IMR-90 (cell line): ENCODE measurements at regions not wholly inside any gene's neighbourhood (a gene's known extent, or its start where the extent isn't known, plus 50 kb on each side); places are given as distances from the start of the nearest gene placed in this dataset.
"Not testable (repeated sequence)": the region's sequence is repeated elsewhere in the genome, so short reads cannot be mapped to it uniquely, and the experiment has no call there.

ENCODE experiments used
- ATAC-seq: fragments of 200-7000 bp; cut with Tn5 transposase; 2 replicates; pipeline ENCODE4 v1.9.1; 2020; ENCODE audit warnings: low read depth, mild to moderate bottlenecking, moderate library complexity
- BruUV-seq: library from RNA; stranded (reverse); fragments of 400-500 nt; replicated peaks from 2 replicates; lab custom pipeline; 2021; lab: Mats Ljungman, UMichigan
- CTCF ChIA-PET: fragments of 300-600 bp; formaldehyde crosslinking; extraction: SDS; loops from one replicate; lab custom pipeline; 2021; ENCODE audit warnings: antibody characterized with exemption; lab: Yijun Ruan, JAX
- POLR2A ChIA-PET: fragments of 300-600 bp; sonication (Branson Sonifier 250); formaldehyde crosslinking; loops from one replicate; lab custom pipeline; 2022; ENCODE audit warnings: antibody characterized with exemption; ENCODE audit not compliant: unreplicated experiment; lab: Charles Lee
- DNase-seq: peaks from one replicate; pipeline ENCODE4 v3.0.0; 2013
- H2AFZ ChIP-seq: replicated peaks from 2 replicates; pipeline ENCODE3; 2013; ENCODE audit warnings: low read length, mild to moderate bottlenecking; ENCODE audit not compliant: poor library complexity
- H2AK5ac ChIP-seq: 2 replicates; pipeline ENCODE4 v1.6.1; 2013; ENCODE audit warnings: low read depth, low read length, inconsistent platforms
- H2AK9ac ChIP-seq: replicated peaks from 2 replicates; pipeline ENCODE3; 2013; ENCODE audit warnings: mild to moderate bottlenecking, low read depth, low read length, moderate library complexity; ENCODE audit not compliant: poor library complexity
- H2BK120ac ChIP-seq: 2 replicates; pipeline ENCODE4 v1.6.1; 2013; ENCODE audit warnings: low read depth, low read length, inconsistent platforms
- H2BK15ac ChIP-seq: 3 replicates; pipeline ENCODE4 v1.6.1; 2013; ENCODE audit warnings: low read depth, low read length, inconsistent platforms
- H2BK20ac ChIP-seq: 2 replicates; pipeline ENCODE4 v1.6.1; 2013; ENCODE audit warnings: low read depth, mild to moderate bottlenecking, inconsistent platforms, low read length, moderate library complexity
- H2BK5ac ChIP-seq: 2 replicates; pipeline ENCODE4 v1.6.1; 2013; ENCODE audit warnings: mild to moderate bottlenecking, low read depth, low read length, inconsistent platforms; ENCODE audit not compliant: poor library complexity, severe bottlenecking
- H3K14ac ChIP-seq: replicated peaks from 2 replicates; pipeline ENCODE4 v1.6.1; 2013; ENCODE audit warnings: low read depth, low read length, inconsistent platforms
- H3K18ac ChIP-seq: 2 replicates; pipeline ENCODE4 v1.6.1; 2013; ENCODE audit warnings: low read depth, low read length, control low read depth
- H3K23ac ChIP-seq: 2 replicates; pipeline ENCODE4 v1.6.1; 2013; ENCODE audit warnings: low read depth, low read length, inconsistent platforms
- H3K27ac ChIP-seq: 2 replicates; pipeline ENCODE4 v1.5.1; 2013; ENCODE audit warnings: mild to moderate bottlenecking, control low read depth, low read length; ENCODE audit not compliant: insufficient read depth
- H3K27me3 ChIP-seq: 2 replicates; pipeline ENCODE4 v1.6.1; 2013; ENCODE audit warnings: low read length; ENCODE audit not compliant: control insufficient read depth, insufficient read depth
- H3K36me3 ChIP-seq: 2 replicates; pipeline ENCODE4 v1.6.1; 2013; ENCODE audit warnings: low read length, mixed read lengths; ENCODE audit not compliant: control insufficient read depth, insufficient read depth
- H3K4ac ChIP-seq: 2 replicates; pipeline ENCODE4 v1.6.1; 2013; ENCODE audit warnings: low read depth, low read length, inconsistent platforms
- H3K4me1 ChIP-seq: 2 replicates; pipeline ENCODE4 v1.6.1; 2013; ENCODE audit warnings: low read length, mixed read lengths; ENCODE audit not compliant: control insufficient read depth, insufficient read depth
- H3K4me2 ChIP-seq: 2 replicates; pipeline ENCODE4 v1.6.1; 2013; ENCODE audit warnings: low read depth, mild to moderate bottlenecking, control low read depth, low read length, moderate library complexity
- H3K4me3 ChIP-seq: 2 replicates; pipeline ENCODE4 v1.5.1; 2013; ENCODE audit warnings: low read depth, mild to moderate bottlenecking, control low read depth, low read length, moderate library complexity; ENCODE audit not compliant: insufficient read depth
- H3K56ac ChIP-seq: 2 replicates; pipeline ENCODE4 v1.6.1; 2013; ENCODE audit warnings: low read length, inconsistent platforms; ENCODE audit not compliant: insufficient read depth; ENCODE audit errors: extremely low read depth
- H3K79me1 ChIP-seq, 2 experiments: 2 replicates each; pipeline ENCODE4 v1.6.1; 2013; ENCODE audit warnings: low read length in 2 of 2, inconsistent platforms in 1 of 2, low read depth in 1 of 2
- H3K9ac ChIP-seq: 2 replicates; pipeline ENCODE4 v1.6.1; 2013; ENCODE audit warnings: low read depth, low read length, control low read depth
- H3K9me1 ChIP-seq: 2 replicates; pipeline ENCODE4 v1.6.1; 2013; ENCODE audit warnings: low read length, inconsistent platforms; ENCODE audit not compliant: insufficient read depth
- H3K9me3 ChIP-seq: 2 replicates; pipeline ENCODE4 v1.6.1; 2013; ENCODE audit warnings: low read length; ENCODE audit not compliant: control insufficient read depth, insufficient read depth
- H4K20me1 ChIP-seq: 2 replicates; pipeline ENCODE4 v1.6.1; 2013; ENCODE audit warnings: low read length, inconsistent platforms; ENCODE audit not compliant: insufficient read depth
- H4K5ac ChIP-seq: 2 replicates; pipeline ENCODE4 v1.6.1; 2013; ENCODE audit warnings: mild to moderate bottlenecking, low read depth, low read length, control low read depth
- H4K8ac ChIP-seq, 2 experiments: 2 replicates each; pipeline ENCODE4 v1.6.1; 2013; ENCODE audit warnings: low read depth in 2 of 2, low read length in 2 of 2, control low read depth in 1 of 2, inconsistent platforms in 1 of 2
- H4K91ac ChIP-seq: 2 replicates; pipeline ENCODE4 v1.6.1; 2013; ENCODE audit warnings: low read depth, low read length, inconsistent platforms; ENCODE audit not compliant: insufficient read depth
- BHLHE40 ChIP-seq: fragments of 150-350 bp; IDR thresholded peaks from 2 replicates; pipeline ENCODE4 v1.6.1; 2016; ENCODE audit warnings: mild to moderate bottlenecking, low read depth, low read length
- CEBPB ChIP-seq: IDR thresholded peaks from 2 replicates; pipeline ENCODE4 v1.6.1; 2012; ENCODE audit warnings: low read depth, low read length, improper control_type of control experiment
- FOS ChIP-seq: fragments of 150-350 bp; IDR thresholded peaks from 2 replicates; pipeline ENCODE4 v1.6.1; 2016; ENCODE audit warnings: low read depth, low read length
- MAFK ChIP-seq: IDR thresholded peaks from 2 replicates; pipeline ENCODE4 v1.6.1; 2012; ENCODE audit warnings: low read depth, low read length, improper control_type of control experiment
- MXI1 ChIP-seq: IDR thresholded peaks from 2 replicates; pipeline ENCODE4 v1.6.1; 2012; ENCODE audit warnings: low read depth, mild to moderate bottlenecking, low read length, moderate library complexity, borderline replicate concordance
- POLR2A ChIP-seq: IDR thresholded peaks from 2 replicates; pipeline ENCODE4 v1.6.1; 2012; ENCODE audit warnings: mild to moderate bottlenecking, low read depth, low read length
- WGBS, 2 experiments: methylation state at CpG; one replicate each; pipeline versions ENCODE4 v1.1.5 to v1.1.7; 2013; ENCODE audit warnings: missing lambda C conversion rate in 2 of 2; ENCODE audit not compliant: insufficient read length in 1 of 2; ENCODE audit errors: extremely low coverage in 2 of 2; 5-methylcytosine and 5-hydroxymethylcytosine counted together
- dilution Hi-C: fragments of 300-500 bp; cut with HindIII; formaldehyde crosslinking; loops from one replicate; pipeline ENCODE4 v1.14.3; 2018; ENCODE audit warnings: low sequenced_read_pairs; ENCODE audit not compliant: unreplicated experiment
- in situ Hi-C: fragments of 300-500 bp; cut with MboI; formaldehyde crosslinking; loops from 3 replicates; pipeline ENCODE4 v1.14.3; 2019; ENCODE audit warnings: low sequenced_read_pairs, inconsistent platforms, mixed read lengths
- intact Hi-C: fragments of 100-400 bp; cut with micrococcal nuclease; formaldehyde crosslinking; loops from 2 replicates; pipeline ENCODE4 v1.10.0; 2022
- TF ChIP-seq, protein P1 (sequence below): fragments of 150-350 bp; IDR thresholded peaks from 2 replicates; pipeline ENCODE4 v1.6.1; 2017; ENCODE audit warnings: mild to moderate bottlenecking, antibody characterized with exemption, low read length, low read depth
- TF ChIP-seq, protein P2 (sequence below): fragments of 150-350 bp; IDR thresholded peaks from 2 replicates; pipeline ENCODE4 v1.6.1; 2016; ENCODE audit warnings: low read depth, mild to moderate bottlenecking, low read length, moderate library complexity, borderline replicate concordance

DNA sequence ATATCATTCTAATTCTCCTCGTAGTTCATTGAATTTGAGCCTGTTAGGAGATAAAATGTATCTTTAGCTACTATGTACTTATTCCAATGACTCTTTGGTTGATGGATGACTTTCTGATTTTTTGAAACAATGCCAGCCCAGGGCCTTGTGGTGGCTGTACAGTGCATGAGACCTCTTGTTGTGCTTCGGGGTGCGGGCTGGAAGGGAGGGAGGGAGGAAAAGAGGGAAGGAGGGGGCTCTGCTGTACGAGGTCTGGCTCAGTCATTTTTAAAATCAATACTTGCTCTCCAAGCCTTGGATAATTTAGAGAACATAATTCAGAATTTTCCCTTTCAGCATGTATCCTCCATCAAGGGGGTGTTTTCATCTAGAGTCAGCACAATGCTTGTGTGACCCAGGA is 399.7 kb upstream of the ONECUT1 start:
- Histone ChIP-seq H3K27ac (no peak overlapping the region), H2BK120ac (no peak overlapping the region), H3K27me3 (no peaks in the 10 kb centered on the region), H3K9ac (no peak overlapping the region), H3K79me1 (no peaks in the 10 kb centered on the region), H2AK5ac (no peak overlapping the region), H3K56ac (no peak overlapping the region), H3K9me3 (peaks cover 2% of the 10 kb centered on the region; the same call in 1 of the 2 replicates), H3K9me1 (no peaks in the 10 kb centered on the region), H3K36me3 (no peaks in the 10 kb centered on the region), H2AK9ac (no peak overlapping the region), H2AFZ (no peak overlapping the region), H3K18ac (no peak overlapping the region), H3K23ac (no peak overlapping the region), H3K4me2 (no peak overlapping the region), H3K4ac (no peak overlapping the region), H4K5ac (no peak overlapping the region), H3K4me1 (no peaks in the 10 kb centered on the region), H4K8ac (no peak overlapping the region), H4K91ac (no peak overlapping the region), H2BK5ac (no peak overlapping the region), H3K4me3 (no peak overlapping the region), H2BK20ac (no peak overlapping the region), H3K14ac (no peak overlapping the region), H2BK15ac (no peak overlapping the region), H4K20me1 (no peaks in the 10 kb centered on the region)
- TF ChIP-seq MXI1 (no peak), FOS (no peak), CEBPB (no peak), MAFK (no peak), BHLHE40 (no peak), POLR2A (no peak)
- TF ChIP-seq, protein P1, sequence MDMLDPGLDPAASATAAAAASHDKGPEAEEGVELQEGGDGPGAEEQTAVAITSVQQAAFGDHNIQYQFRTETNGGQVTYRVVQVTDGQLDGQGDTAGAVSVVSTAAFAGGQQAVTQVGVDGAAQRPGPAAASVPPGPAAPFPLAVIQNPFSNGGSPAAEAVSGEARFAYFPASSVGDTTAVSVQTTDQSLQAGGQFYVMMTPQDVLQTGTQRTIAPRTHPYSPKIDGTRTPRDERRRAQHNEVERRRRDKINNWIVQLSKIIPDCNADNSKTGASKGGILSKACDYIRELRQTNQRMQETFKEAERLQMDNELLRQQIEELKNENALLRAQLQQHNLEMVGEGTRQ, result no peak
- TF ChIP-seq, protein P2, sequence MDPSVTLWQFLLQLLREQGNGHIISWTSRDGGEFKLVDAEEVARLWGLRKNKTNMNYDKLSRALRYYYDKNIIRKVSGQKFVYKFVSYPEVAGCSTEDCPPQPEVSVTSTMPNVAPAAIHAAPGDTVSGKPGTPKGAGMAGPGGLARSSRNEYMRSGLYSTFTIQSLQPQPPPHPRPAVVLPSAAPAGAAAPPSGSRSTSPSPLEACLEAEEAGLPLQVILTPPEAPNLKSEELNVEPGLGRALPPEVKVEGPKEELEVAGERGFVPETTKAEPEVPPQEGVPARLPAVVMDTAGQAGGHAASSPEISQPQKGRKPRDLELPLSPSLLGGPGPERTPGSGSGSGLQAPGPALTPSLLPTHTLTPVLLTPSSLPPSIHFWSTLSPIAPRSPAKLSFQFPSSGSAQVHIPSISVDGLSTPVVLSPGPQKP, result no peak
- ChIA-PET POLR2A (no interaction called here), CTCF (no interaction called here)
- dilution Hi-C loops (no loop called here), intact Hi-C loops (no loop called here), in situ Hi-C loops (no loop called here)
- no CpG with 5 or more reads among the region's 4 CpGs for WGBS, 2 experiments
- DNase-seq, result no peak
- no peak for ATAC-seq
- no TSS peak for BruUV-seq

- H2AK5ac ChIP-seq, H3K18ac ChIP-seq, dilution Hi-C loops, ATAC-seq, H3K4me1 ChIP-seq, H2BK15ac ChIP-seq, CTCF ChIA-PET, H2BK5ac ChIP-seq, H3K4ac ChIP-seq, intact Hi-C loops, H3K23ac ChIP-seq, H2BK20ac ChIP-seq, H2AFZ ChIP-seq, H3K9me3 ChIP-seq, in situ Hi-C loops, POLR2A ChIA-PET, H3K9ac ChIP-seq, H3K14ac ChIP-seq, H4K5ac ChIP-seq, H3K56ac ChIP-seq, H3K36me3 ChIP-seq, H3K9me1 ChIP-seq, H4K91ac ChIP-seq, BruUV-seq, H3K27me3 ChIP-seq, H3K4me3 ChIP-seq, H4K20me1 ChIP-seq, H4K8ac ChIP-seq, H3K4me2 ChIP-seq, DNase-seq, H3K79me1 ChIP-seq, H2BK120ac ChIP-seq, H3K27ac ChIP-seq, H2AK9ac ChIP-seq: not testable (repeated sequence)
- WGBS, 2 experiments, result 100% methylated on average over 1 of the region's 9 CpGs; no CpG with 5 or more reads in 1 of the 2 experiments
Measured at GRCh38 chr15:53183449-53183848, 393.3 kb upstream of the ONECUT1 start.
